IMR-90 (cell line): ENCODE measurements at regions not wholly inside any gene's neighbourhood (a gene's known extent, or its start where the extent isn't known, plus 50 kb on each side); places are given as distances from the start of the nearest gene placed in this dataset.

Experiments used
- ATAC-seq: fragments of 200-7000 bp; cut with Tn5 transposase; 2 replicates; pipeline ENCODE4 v1.9.1; 2020; ENCODE audit warnings: low read depth, mild to moderate bottlenecking, moderate library complexity
- BruUV-seq: library from RNA; stranded (reverse); fragments of 400-500 nt; replicated peaks from 2 replicates; lab custom pipeline; 2021; lab: Mats Ljungman, UMichigan
- CTCF ChIA-PET: fragments of 300-600 bp; formaldehyde crosslinking; extraction: SDS; loops from one replicate; lab custom pipeline; 2021; ENCODE audit warnings: antibody characterized with exemption; lab: Yijun Ruan, JAX
- POLR2A ChIA-PET: fragments of 300-600 bp; sonication (Branson Sonifier 250); formaldehyde crosslinking; loops from one replicate; lab custom pipeline; 2022; ENCODE audit warnings: antibody characterized with exemption; ENCODE audit not compliant: unreplicated experiment; lab: Charles Lee
- DNase-seq: peaks from one replicate; pipeline ENCODE4 v3.0.0; 2013
- H2AFZ ChIP-seq: replicated peaks from 2 replicates; pipeline ENCODE3; 2013; ENCODE audit warnings: low read length, mild to moderate bottlenecking; ENCODE audit not compliant: poor library complexity
- H2AK5ac ChIP-seq: 2 replicates; pipeline ENCODE4 v1.6.1; 2013; ENCODE audit warnings: low read depth, low read length, inconsistent platforms
- H2AK9ac ChIP-seq: replicated peaks from 2 replicates; pipeline ENCODE3; 2013; ENCODE audit warnings: mild to moderate bottlenecking, low read depth, low read length, moderate library complexity; ENCODE audit not compliant: poor library complexity
- H2BK120ac ChIP-seq: 2 replicates; pipeline ENCODE4 v1.6.1; 2013; ENCODE audit warnings: low read depth, low read length, inconsistent platforms
- H2BK15ac ChIP-seq: 3 replicates; pipeline ENCODE4 v1.6.1; 2013; ENCODE audit warnings: low read depth, low read length, inconsistent platforms
- H2BK20ac ChIP-seq: 2 replicates; pipeline ENCODE4 v1.6.1; 2013; ENCODE audit warnings: low read depth, mild to moderate bottlenecking, inconsistent platforms, low read length, moderate library complexity
- H2BK5ac ChIP-seq: 2 replicates; pipeline ENCODE4 v1.6.1; 2013; ENCODE audit warnings: mild to moderate bottlenecking, low read depth, low read length, inconsistent platforms; ENCODE audit not compliant: poor library complexity, severe bottlenecking
- H3K14ac ChIP-seq: replicated peaks from 2 replicates; pipeline ENCODE4 v1.6.1; 2013; ENCODE audit warnings: low read depth, low read length, inconsistent platforms
- H3K18ac ChIP-seq: 2 replicates; pipeline ENCODE4 v1.6.1; 2013; ENCODE audit warnings: low read depth, low read length, control low read depth
- H3K23ac ChIP-seq: 2 replicates; pipeline ENCODE4 v1.6.1; 2013; ENCODE audit warnings: low read depth, low read length, inconsistent platforms
- H3K27ac ChIP-seq: 2 replicates; pipeline ENCODE4 v1.5.1; 2013; ENCODE audit warnings: mild to moderate bottlenecking, control low read depth, low read length; ENCODE audit not compliant: insufficient read depth
- H3K27me3 ChIP-seq: 2 replicates; pipeline ENCODE4 v1.6.1; 2013; ENCODE audit warnings: low read length; ENCODE audit not compliant: control insufficient read depth, insufficient read depth
- H3K36me3 ChIP-seq: 2 replicates; pipeline ENCODE4 v1.6.1; 2013; ENCODE audit warnings: low read length, mixed read lengths; ENCODE audit not compliant: control insufficient read depth, insufficient read depth
- H3K4ac ChIP-seq: 2 replicates; pipeline ENCODE4 v1.6.1; 2013; ENCODE audit warnings: low read depth, low read length, inconsistent platforms
- H3K4me1 ChIP-seq: 2 replicates; pipeline ENCODE4 v1.6.1; 2013; ENCODE audit warnings: low read length, mixed read lengths; ENCODE audit not compliant: control insufficient read depth, insufficient read depth
- H3K4me2 ChIP-seq: 2 replicates; pipeline ENCODE4 v1.6.1; 2013; ENCODE audit warnings: low read depth, mild to moderate bottlenecking, control low read depth, low read length, moderate library complexity
- H3K4me3 ChIP-seq: 2 replicates; pipeline ENCODE4 v1.5.1; 2013; ENCODE audit warnings: low read depth, mild to moderate bottlenecking, control low read depth, low read length, moderate library complexity; ENCODE audit not compliant: insufficient read depth
- H3K56ac ChIP-seq: 2 replicates; pipeline ENCODE4 v1.6.1; 2013; ENCODE audit warnings: low read length, inconsistent platforms; ENCODE audit not compliant: insufficient read depth; ENCODE audit errors: extremely low read depth
- H3K79me1 ChIP-seq, 2 experiments: 2 replicates each; pipeline ENCODE4 v1.6.1; 2013; ENCODE audit warnings: low read length in 2 of 2, inconsistent platforms in 1 of 2, low read depth in 1 of 2
- H3K9ac ChIP-seq: 2 replicates; pipeline ENCODE4 v1.6.1; 2013; ENCODE audit warnings: low read depth, low read length, control low read depth
- H3K9me1 ChIP-seq: 2 replicates; pipeline ENCODE4 v1.6.1; 2013; ENCODE audit warnings: low read length, inconsistent platforms; ENCODE audit not compliant: insufficient read depth
- H3K9me3 ChIP-seq: 2 replicates; pipeline ENCODE4 v1.6.1; 2013; ENCODE audit warnings: low read length; ENCODE audit not compliant: control insufficient read depth, insufficient read depth
- H4K20me1 ChIP-seq: 2 replicates; pipeline ENCODE4 v1.6.1; 2013; ENCODE audit warnings: low read length, inconsistent platforms; ENCODE audit not compliant: insufficient read depth
- H4K5ac ChIP-seq: 2 replicates; pipeline ENCODE4 v1.6.1; 2013; ENCODE audit warnings: mild to moderate bottlenecking, low read depth, low read length, control low read depth
- H4K8ac ChIP-seq, 2 experiments: 2 replicates each; pipeline ENCODE4 v1.6.1; 2013; ENCODE audit warnings: low read depth in 2 of 2, low read length in 2 of 2, control low read depth in 1 of 2, inconsistent platforms in 1 of 2
- H4K91ac ChIP-seq: 2 replicates; pipeline ENCODE4 v1.6.1; 2013; ENCODE audit warnings: low read depth, low read length, inconsistent platforms; ENCODE audit not compliant: insufficient read depth
- BHLHE40 ChIP-seq: fragments of 150-350 bp; IDR thresholded peaks from 2 replicates; pipeline ENCODE4 v1.6.1; 2016; ENCODE audit warnings: mild to moderate bottlenecking, low read depth, low read length
- CHD1 ChIP-seq: IDR thresholded peaks from 2 replicates; pipeline ENCODE4 v1.6.1; 2012; ENCODE audit warnings: low read depth, low read length, improper control_type of control experiment
- ELK1 ChIP-seq: fragments of 150-350 bp; IDR thresholded peaks from 2 replicates; pipeline ENCODE4 v1.6.1; 2016; ENCODE audit warnings: low read depth, mild to moderate bottlenecking, low read length, moderate library complexity, borderline replicate concordance
- FOS ChIP-seq: fragments of 150-350 bp; IDR thresholded peaks from 2 replicates; pipeline ENCODE4 v1.6.1; 2016; ENCODE audit warnings: low read depth, low read length
- MAZ ChIP-seq: IDR thresholded peaks from 2 replicates; pipeline ENCODE4 v1.6.1; 2012; ENCODE audit warnings: low read depth, mild to moderate bottlenecking, low read length, improper control_type of control experiment, moderate library complexity, borderline replicate concordance
- MXI1 ChIP-seq: IDR thresholded peaks from 2 replicates; pipeline ENCODE4 v1.6.1; 2012; ENCODE audit warnings: low read depth, mild to moderate bottlenecking, low read length, moderate library complexity, borderline replicate concordance
- NFE2L2 ChIP-seq: fragments of 150-350 bp; IDR thresholded peaks from 2 replicates; pipeline ENCODE4 v1.6.1; 2016; ENCODE audit warnings: low read depth, mild to moderate bottlenecking, low read length
- POLR2A ChIP-seq: IDR thresholded peaks from 2 replicates; pipeline ENCODE4 v1.6.1; 2012; ENCODE audit warnings: mild to moderate bottlenecking, low read depth, low read length
- RAD21 ChIP-seq: IDR thresholded peaks from 2 replicates; pipeline ENCODE4 v1.6.1; 2012; ENCODE audit warnings: low read length, improper control_type of control experiment
- RCOR1 ChIP-seq: IDR thresholded peaks from 2 replicates; pipeline ENCODE4 v1.6.1; 2012; ENCODE audit warnings: mild to moderate bottlenecking, low read length, improper control_type of control experiment; ENCODE audit not compliant: insufficient replicate concordance
- RFX5 ChIP-seq: IDR thresholded peaks from 2 replicates; pipeline ENCODE4 v1.8.0; 2012; ENCODE audit warnings: low read depth, mild to moderate bottlenecking, low read length, moderate library complexity
- SMC3 ChIP-seq: fragments of 150-350 bp; IDR thresholded peaks from 2 replicates; pipeline ENCODE4 v1.6.1; 2016; ENCODE audit warnings: low read depth, mild to moderate bottlenecking, antibody characterized with exemption, low read length, moderate library complexity
- WGBS, 2 experiments: methylation state at CpG; one replicate each; pipeline versions ENCODE4 v1.1.5 to v1.1.7; 2013; ENCODE audit warnings: missing lambda C conversion rate in 2 of 2; ENCODE audit not compliant: insufficient read length in 1 of 2; ENCODE audit errors: extremely low coverage in 2 of 2; 5-methylcytosine and 5-hydroxymethylcytosine counted together
- dilution Hi-C: fragments of 300-500 bp; cut with HindIII; formaldehyde crosslinking; loops from one replicate; pipeline ENCODE4 v1.14.3; 2018; ENCODE audit warnings: low sequenced_read_pairs; ENCODE audit not compliant: unreplicated experiment
- in situ Hi-C: fragments of 300-500 bp; cut with MboI; formaldehyde crosslinking; loops from 3 replicates; pipeline ENCODE4 v1.14.3; 2019; ENCODE audit warnings: low sequenced_read_pairs, inconsistent platforms, mixed read lengths
- intact Hi-C: fragments of 100-400 bp; cut with micrococcal nuclease; formaldehyde crosslinking; loops from 2 replicates; pipeline ENCODE4 v1.10.0; 2022
- TF ChIP-seq, protein P1 (sequence below): fragments of 150-350 bp; IDR thresholded peaks from 2 replicates; pipeline ENCODE4 v1.6.1; 2017; ENCODE audit warnings: mild to moderate bottlenecking, antibody characterized with exemption, low read length, low read depth

DNA sequence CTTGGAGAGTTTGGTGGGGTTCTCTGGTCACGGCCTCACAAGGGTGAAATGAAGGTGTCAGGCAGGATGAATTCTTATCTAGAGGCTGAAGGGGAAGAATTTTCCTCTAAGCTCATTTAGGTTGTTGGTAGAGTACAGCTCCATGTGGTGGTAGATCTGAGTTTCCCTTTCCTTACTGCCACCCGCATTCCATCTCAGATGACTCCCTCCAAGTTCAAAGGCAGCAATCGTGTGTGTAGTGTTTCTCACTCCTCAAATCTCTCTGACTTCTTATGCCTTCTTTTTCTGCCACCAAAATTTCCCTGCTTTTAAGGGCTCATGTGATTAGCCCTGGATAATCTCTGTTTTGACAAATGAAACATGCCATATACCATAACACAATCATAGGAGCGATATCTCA, 135.5 kb upstream of the MYOCD start:
- no peak overlapping the region for H4K8ac ChIP-seq
- in situ Hi-C loops (no loop called here), dilution Hi-C loops (no loop called here), intact Hi-C loops (no loop called here)
- no CpG with 5 or more reads among the region's 4 CpGs for WGBS, 2 experiments
- H3K79me1 ChIP-seq, result no peaks in the 10 kb centered on the region
- H4K5ac ChIP-seq, result peak overlapping the region; percentile 25; the same call in 1 of the 2 replicates
- no peak overlapping the region for H3K56ac ChIP-seq
- 0 out of 2 replicates have a peak overlapping the region, but pooled peaks have one; percentile 5 for H2BK20ac ChIP-seq
- H2AFZ ChIP-seq, result peak overlapping the region; percentile 46
- H3K27ac ChIP-seq, result no peak overlapping the region
- H2AK5ac ChIP-seq, result no peak overlapping the region
- no peak overlapping the region for H3K4me2 ChIP-seq
- peak overlapping the region; percentile 10; the same call in 1 of the 2 replicates for H2BK120ac ChIP-seq
- 0 out of 2 replicates have a peak overlapping the region, but pooled peaks have one; percentile 12 for H3K23ac ChIP-seq
- TF ChIP-seq, protein P1, sequence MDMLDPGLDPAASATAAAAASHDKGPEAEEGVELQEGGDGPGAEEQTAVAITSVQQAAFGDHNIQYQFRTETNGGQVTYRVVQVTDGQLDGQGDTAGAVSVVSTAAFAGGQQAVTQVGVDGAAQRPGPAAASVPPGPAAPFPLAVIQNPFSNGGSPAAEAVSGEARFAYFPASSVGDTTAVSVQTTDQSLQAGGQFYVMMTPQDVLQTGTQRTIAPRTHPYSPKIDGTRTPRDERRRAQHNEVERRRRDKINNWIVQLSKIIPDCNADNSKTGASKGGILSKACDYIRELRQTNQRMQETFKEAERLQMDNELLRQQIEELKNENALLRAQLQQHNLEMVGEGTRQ, result no peak
- TF ChIP-seq BHLHE40 (no peak), POLR2A (no peak), ELK1 (no peak), RAD21 (no peak), MXI1 (no peak), NFE2L2 (no peak), MAZ (no peak), SMC3 (no peak), RFX5 (no peak), FOS (no peak), CHD1 (no peak), RCOR1 (no peak)
- POLR2A ChIA-PET, result no interaction called here
- peak overlapping the region; percentile 44; the same call in 1 of the 3 replicates for H2BK15ac ChIP-seq
- no peak overlapping the region for H3K9ac ChIP-seq
- H2BK5ac ChIP-seq, result no peak overlapping the region
- H3K27me3 ChIP-seq, result no peaks in the 10 kb centered on the region
- ATAC-seq, result no peak
- H3K36me3 ChIP-seq, result no peaks in the 10 kb centered on the region
- peak overlapping the region; percentile 67 for H3K14ac ChIP-seq
- no peaks in the 10 kb centered on the region for H3K4me1 ChIP-seq
- CTCF ChIA-PET, result interaction anchor here (1.5 kb wide), 1 partner anchor 16 kb away, joined by 5 read pairs; no protein-coding TSS in a partner anchor
- no peaks in the 10 kb centered on the region for H4K20me1 ChIP-seq
- no peak overlapping the region for H3K4me3 ChIP-seq
- no TSS peak for BruUV-seq
- no peak overlapping the region for H2AK9ac ChIP-seq
- H3K4ac ChIP-seq, result peak overlapping the region; percentile 15; the same call in 1 of the 2 replicates
- H3K18ac ChIP-seq, result no peak overlapping the region; the same call in 1 of the 2 replicates
- no peaks in the 10 kb centered on the region for H3K9me3 ChIP-seq
- H4K91ac ChIP-seq, result 0 out of 2 replicates have a peak overlapping the region, but pooled peaks have one; percentile 5
- DNase-seq, result no peak
- no peaks in the 10 kb centered on the region for H3K9me1 ChIP-seq
